ENCODE measurements at regions not wholly inside any gene's neighbourhood (a gene's known extent, or its start where the extent isn't known, plus 50 kb on each side); places are given as distances from the start of the nearest gene placed in this dataset.

DNA sequence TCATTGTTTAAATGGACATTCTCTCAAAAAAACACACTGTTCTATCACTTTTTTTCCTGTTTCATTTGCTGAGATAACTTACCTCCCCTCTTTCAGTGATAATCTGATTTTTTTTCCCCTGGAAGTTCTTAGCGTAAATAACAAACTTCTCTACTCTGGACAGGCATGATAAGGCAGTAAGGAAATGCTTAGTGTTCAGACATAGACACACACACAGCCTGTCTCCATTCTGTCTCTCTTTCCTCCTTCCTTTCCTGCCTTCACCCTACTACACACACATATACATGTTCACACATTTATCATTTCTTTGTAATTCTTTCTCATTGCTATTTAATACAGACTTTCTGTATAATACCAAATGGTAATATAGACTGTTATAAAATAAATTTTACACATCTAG is 470.8 kb upstream of the ROBO1 start:
- ATAC-seq (replicated peaks; ENCODE audit: extremely low read depth, poor library complexity, severe bottlenecking) (no peak), DNase-seq (ENCODE audit: low spot score in 2 of 2) (no peak)
- no peaks in the 10 kb centered on the region for H3K36me3 Mint-ChIP-seq (ENCODE audit: insufficient read depth)
- H3K27ac Mint-ChIP-seq (ENCODE audit: low read depth), result no peak overlapping the region
- H3K9me3 Mint-ChIP-seq, result peaks cover 24% of the 10 kb centered on the region
- no peaks in the 10 kb centered on the region for H3K27me3 Mint-ChIP-seq
- no peaks in the 10 kb centered on the region for H3K4me1 Mint-ChIP-seq
- H3K4me3 Mint-ChIP-seq, result no peak overlapping the region

- peaks cover 20% of the 10 kb centered on the region for H3K9me3 Mint-ChIP-seq
- no peak overlapping the region for H3K4me3 Mint-ChIP-seq
- no peak for ATAC-seq (replicated peaks; ENCODE audit: extremely low read depth, poor library complexity, severe bottlenecking)
- DNase-seq (ENCODE audit: low spot score in 2 of 2), result no peak
- H3K36me3 Mint-ChIP-seq (ENCODE audit: insufficient read depth), result no peaks in the 10 kb centered on the region
- H3K27me3 Mint-ChIP-seq, result no peaks in the 10 kb centered on the region
- no peak overlapping the region for H3K27ac Mint-ChIP-seq (ENCODE audit: low read depth)
- no peaks in the 10 kb centered on the region for H3K4me1 Mint-ChIP-seq
Measured at GRCh38 chr3:80238152-80238551, 470.4 kb upstream of the ROBO1 start.

GRCh38 chr3:80234706-80235105 is 466.9 kb upstream of the ROBO1 start:
- no peaks in the 10 kb centered on the region for H3K36me3 Mint-ChIP-seq (ENCODE audit: insufficient read depth)
- no peak overlapping the region for H3K4me3 Mint-ChIP-seq
- no peaks in the 10 kb centered on the region for H3K4me1 Mint-ChIP-seq
- H3K27me3 Mint-ChIP-seq, result no peaks in the 10 kb centered on the region
- peaks cover 18% of the 10 kb centered on the region for H3K9me3 Mint-ChIP-seq
- H3K27ac Mint-ChIP-seq (ENCODE audit: low read depth), result no peak overlapping the region
- DNase-seq (ENCODE audit: low spot score in 2 of 2) (no peak), ATAC-seq (replicated peaks; ENCODE audit: extremely low read depth, poor library complexity, severe bottlenecking) (no peak)

DNA sequence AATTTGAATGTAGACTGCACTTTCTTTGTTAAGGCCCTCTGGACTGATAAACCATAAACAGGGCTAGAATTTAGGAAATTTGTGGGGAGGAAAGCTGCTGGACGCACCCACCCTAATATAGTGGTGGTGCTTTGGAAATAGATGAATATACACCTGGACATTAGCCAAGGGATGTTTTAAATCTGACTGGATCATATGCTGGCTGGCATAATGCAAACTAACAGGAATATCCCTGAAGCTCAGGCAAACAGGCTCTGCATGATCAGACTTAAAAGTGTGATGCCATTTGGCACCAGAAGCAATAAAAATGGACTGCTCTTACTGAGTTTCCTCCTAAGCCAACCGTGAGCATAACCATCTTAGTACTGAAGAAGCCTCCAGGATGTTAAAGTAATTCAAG is 465.8 kb upstream of the ROBO1 start:
- H3K27ac Mint-ChIP-seq (ENCODE audit: low read depth), result no peak overlapping the region
- peaks cover 22% of the 10 kb centered on the region for H3K9me3 Mint-ChIP-seq
- H3K4me3 Mint-ChIP-seq, result no peak overlapping the region
- no peak for DNase-seq (ENCODE audit: low spot score in 2 of 2)
- no peak for ATAC-seq (replicated peaks; ENCODE audit: extremely low read depth, poor library complexity, severe bottlenecking)
- H3K4me1 Mint-ChIP-seq, result no peaks in the 10 kb centered on the region
- no peaks in the 10 kb centered on the region for H3K27me3 Mint-ChIP-seq
- H3K36me3 Mint-ChIP-seq (ENCODE audit: insufficient read depth), result no peaks in the 10 kb centered on the region

DNA sequence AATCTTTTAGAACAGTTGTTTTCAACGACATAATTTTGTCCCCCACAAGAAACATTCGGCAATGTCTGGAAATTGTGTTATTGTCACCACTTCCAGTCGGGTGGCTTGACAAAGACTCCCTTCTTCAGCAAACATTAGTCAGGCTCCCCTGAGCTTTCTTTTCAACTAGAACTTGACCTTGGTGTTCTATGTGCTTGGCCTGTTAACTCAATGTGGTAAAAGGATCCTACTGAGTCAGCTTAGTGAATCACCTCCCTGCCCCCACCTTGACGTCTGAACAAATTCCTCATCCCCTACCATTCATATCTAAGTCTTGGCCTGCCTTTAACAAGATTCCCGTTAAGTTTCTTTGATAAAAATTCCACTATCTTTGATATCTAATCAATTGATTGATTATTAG is 465.0 kb upstream of the ROBO1 start:
- no peak for ATAC-seq (replicated peaks; ENCODE audit: extremely low read depth, poor library complexity, severe bottlenecking)
- Mint-ChIP-seq H3K27ac (ENCODE audit: low read depth) (no peak overlapping the region), H3K4me3 (no peak overlapping the region), H3K9me3 (peaks cover 27% of the 10 kb centered on the region), H3K36me3 (ENCODE audit: insufficient read depth) (no peaks in the 10 kb centered on the region), H3K4me1 (no peaks in the 10 kb centered on the region), H3K27me3 (no peaks in the 10 kb centered on the region)
- no peak for DNase-seq (ENCODE audit: low spot score in 2 of 2)

DNA sequence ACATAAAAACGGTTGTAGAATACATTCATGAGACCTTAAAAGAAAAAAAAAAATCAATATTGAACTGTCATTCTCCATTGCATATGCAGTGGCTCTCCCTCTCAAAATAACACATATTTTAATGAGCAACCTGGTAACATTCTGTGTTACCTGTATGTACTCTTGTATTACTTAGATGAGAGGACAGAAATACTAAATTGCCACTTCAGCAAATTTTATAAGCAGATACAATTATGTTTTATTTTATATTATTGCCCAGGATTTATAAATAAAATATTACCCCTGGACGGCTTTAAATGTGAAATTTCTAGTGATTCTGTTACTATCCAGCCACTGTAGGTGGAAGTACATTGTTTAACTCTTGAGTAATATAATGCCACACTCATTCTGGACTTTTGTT is 463.2 kb upstream of the ROBO1 start:
- H3K4me1 Mint-ChIP-seq, result no peaks in the 10 kb centered on the region
- no peak for DNase-seq (ENCODE audit: low spot score in 2 of 2)
- no peak overlapping the region for H3K4me3 Mint-ChIP-seq
- no peak overlapping the region for H3K27ac Mint-ChIP-seq (ENCODE audit: low read depth)
- no peaks in the 10 kb centered on the region for H3K36me3 Mint-ChIP-seq (ENCODE audit: insufficient read depth)
- ATAC-seq (replicated peaks; ENCODE audit: extremely low read depth, poor library complexity, severe bottlenecking), result no peak
- H3K9me3 Mint-ChIP-seq, result peaks cover 31% of the 10 kb centered on the region
- no peaks in the 10 kb centered on the region for H3K27me3 Mint-ChIP-seq

GRCh38 chr3:80227216-80227615 is 459.4 kb upstream of the ROBO1 start:
- Mint-ChIP-seq H3K9me3 (peaks cover 30% of the 10 kb centered on the region), H3K36me3 (ENCODE audit: insufficient read depth) (no peaks in the 10 kb centered on the region), H3K4me3 (no peak overlapping the region), H3K27me3 (no peaks in the 10 kb centered on the region), H3K27ac (ENCODE audit: low read depth) (no peak overlapping the region), H3K4me1 (no peaks in the 10 kb centered on the region)
- no peak for ATAC-seq (replicated peaks; ENCODE audit: extremely low read depth, poor library complexity, severe bottlenecking)
- DNase-seq (ENCODE audit: low spot score in 2 of 2), result no peak

DNA sequence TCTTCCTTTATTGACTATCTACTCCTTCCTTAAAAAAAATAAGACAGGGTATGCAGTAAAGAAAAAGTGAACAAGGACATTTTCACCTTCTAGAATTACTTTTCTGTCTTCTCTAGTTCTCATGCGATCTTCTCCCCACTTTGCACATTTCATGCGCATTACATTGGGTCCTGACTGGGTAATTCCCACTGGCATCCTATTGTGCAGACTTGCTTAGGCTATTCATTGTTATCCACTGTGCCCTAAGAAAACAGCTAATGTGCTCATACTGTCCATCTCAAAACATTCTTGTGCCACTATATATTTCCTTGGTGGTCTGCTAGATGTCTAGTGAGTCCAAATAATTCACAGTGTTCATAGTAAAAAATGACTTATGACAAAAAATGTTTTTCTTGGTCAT is 447.4 kb upstream of the ROBO1 start:
- Mint-ChIP-seq H3K9me3 (peaks cover 11% of the 10 kb centered on the region), H3K27me3 (no peaks in the 10 kb centered on the region), H3K27ac (ENCODE audit: low read depth) (no peak overlapping the region), H3K36me3 (ENCODE audit: insufficient read depth) (no peaks in the 10 kb centered on the region), H3K4me1 (no peaks in the 10 kb centered on the region), H3K4me3 (no peak overlapping the region)
- ATAC-seq (replicated peaks; ENCODE audit: extremely low read depth, poor library complexity, severe bottlenecking) (no peak), DNase-seq (ENCODE audit: low spot score in 2 of 2) (no peak)

DNA sequence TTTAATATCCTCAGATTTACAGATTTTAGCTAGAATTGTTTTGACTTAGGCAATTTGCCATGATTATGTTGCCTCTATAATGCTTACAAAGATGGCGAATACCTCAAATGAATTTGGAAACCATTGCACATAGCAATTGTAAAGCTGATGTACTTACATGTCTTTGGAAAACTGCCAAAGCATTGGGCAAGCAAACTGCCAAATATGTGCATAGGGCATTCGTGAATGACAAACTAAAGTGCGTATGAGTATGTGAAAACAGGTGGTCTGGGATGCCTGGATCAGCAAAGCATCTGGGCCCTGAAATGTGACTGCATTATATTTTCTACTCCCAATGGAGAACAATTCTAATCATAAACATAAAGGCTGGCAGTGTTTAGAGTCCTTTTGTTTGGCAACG is 445.3 kb upstream of the ROBO1 start:
- H3K27me3 Mint-ChIP-seq, result no peaks in the 10 kb centered on the region
- H3K9me3 Mint-ChIP-seq, result peaks cover 11% of the 10 kb centered on the region
- H3K36me3 Mint-ChIP-seq (ENCODE audit: insufficient read depth), result no peaks in the 10 kb centered on the region
- ATAC-seq (replicated peaks; ENCODE audit: extremely low read depth, poor library complexity, severe bottlenecking) (no peak), DNase-seq (ENCODE audit: low spot score in 2 of 2) (no peak)
- no peaks in the 10 kb centered on the region for H3K4me1 Mint-ChIP-seq
- H3K27ac Mint-ChIP-seq (ENCODE audit: low read depth), result no peak overlapping the region
- no peak overlapping the region for H3K4me3 Mint-ChIP-seq

GRCh38 chr3:80192936-80193335 is 425.1 kb upstream of the ROBO1 start:
- no peak for DNase-seq (ENCODE audit: low spot score in 2 of 2)
- ATAC-seq (replicated peaks; ENCODE audit: extremely low read depth, poor library complexity, severe bottlenecking), result no peak
- Mint-ChIP-seq H3K27ac (ENCODE audit: low read depth) (no peak overlapping the region), H3K27me3 (no peaks in the 10 kb centered on the region), H3K4me3 (no peak overlapping the region), H3K4me1 (no peaks in the 10 kb centered on the region), H3K36me3 (ENCODE audit: insufficient read depth) (no peaks in the 10 kb centered on the region), H3K9me3 (peaks cover 30% of the 10 kb centered on the region)

DNA sequence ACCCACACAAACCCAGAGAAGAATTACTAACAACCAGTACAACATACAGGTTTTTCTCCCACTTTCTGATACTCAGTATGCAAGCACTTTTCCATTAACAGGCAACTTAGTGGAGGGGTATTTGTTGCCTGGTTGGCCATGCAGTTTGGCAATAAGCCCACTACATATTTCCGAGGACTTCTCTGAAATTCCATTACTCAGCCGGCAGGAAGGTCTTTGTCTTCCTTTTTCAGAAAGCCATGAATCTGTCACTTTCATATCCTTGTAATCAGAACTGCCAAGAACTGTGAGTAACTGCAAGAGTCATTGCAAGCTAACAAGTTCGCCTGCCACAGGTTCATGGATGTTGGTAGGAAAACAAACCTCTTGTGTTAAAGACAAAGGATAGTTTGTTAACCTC is 422.3 kb upstream of the ROBO1 start:
- Mint-ChIP-seq H3K36me3 (ENCODE audit: insufficient read depth) (no peaks in the 10 kb centered on the region), H3K4me3 (no peak overlapping the region), H3K27me3 (no peaks in the 10 kb centered on the region), H3K27ac (ENCODE audit: low read depth) (no peak overlapping the region), H3K4me1 (no peaks in the 10 kb centered on the region), H3K9me3 (peaks cover 29% of the 10 kb centered on the region)
- ATAC-seq (replicated peaks; ENCODE audit: extremely low read depth, poor library complexity, severe bottlenecking) (no peak), DNase-seq (ENCODE audit: low spot score in 2 of 2) (no peak)

- ATAC-seq (replicated peaks; ENCODE audit: extremely low read depth, poor library complexity, severe bottlenecking) (no peak), DNase-seq (ENCODE audit: low spot score in 2 of 2) (no peak)
- no peaks in the 10 kb centered on the region for H3K36me3 Mint-ChIP-seq (ENCODE audit: insufficient read depth)
- H3K9me3 Mint-ChIP-seq, result peaks cover 26% of the 10 kb centered on the region
- H3K27ac Mint-ChIP-seq (ENCODE audit: low read depth), result no peak overlapping the region
- no peaks in the 10 kb centered on the region for H3K4me1 Mint-ChIP-seq
- no peaks in the 10 kb centered on the region for H3K27me3 Mint-ChIP-seq
- no peak overlapping the region for H3K4me3 Mint-ChIP-seq
Measured at GRCh38 chr3:80187981-80188380, 420.2 kb upstream of the ROBO1 start.

- Mint-ChIP-seq H3K27ac (ENCODE audit: low read depth) (no peak overlapping the region), H3K4me3 (no peak overlapping the region), H3K9me3 (peaks cover 16% of the 10 kb centered on the region), H3K36me3 (ENCODE audit: insufficient read depth) (no peaks in the 10 kb centered on the region), H3K27me3 (no peaks in the 10 kb centered on the region), H3K4me1 (no peaks in the 10 kb centered on the region)
- no peak for ATAC-seq (replicated peaks; ENCODE audit: extremely low read depth, poor library complexity, severe bottlenecking)
- DNase-seq (ENCODE audit: low spot score in 2 of 2), result no peak
Measured at GRCh38 chr3:80159990-80160506, 392.2 kb upstream of the ROBO1 start.

- Mint-ChIP-seq H3K4me3 (no peak overlapping the region), H3K27me3 (no peaks in the 10 kb centered on the region), H3K27ac (ENCODE audit: low read depth) (no peak overlapping the region), H3K4me1 (no peaks in the 10 kb centered on the region), H3K9me3 (peaks cover 21% of the 10 kb centered on the region), H3K36me3 (ENCODE audit: insufficient read depth) (no peaks in the 10 kb centered on the region)
- no peak for ATAC-seq (replicated peaks; ENCODE audit: extremely low read depth, poor library complexity, severe bottlenecking)
- no peak for DNase-seq (ENCODE audit: low spot score in 2 of 2)
Measured at GRCh38 chr3:80158332-80158731, 390.5 kb upstream of the ROBO1 start.

Data from central memory CD8-positive, alpha-beta T cell (primary cell).